Uterus (tissue), 2 donors: ENCODE measurements at regions not wholly inside any gene's neighbourhood (a gene's known extent, or its start where the extent isn't known, plus 50 kb on each side); places are given as distances from the start of the nearest gene placed in this dataset.

Experiments
- POLR2A ChIP-seq, 2 donors: fragments of 450-650 bp; IDR thresholded peaks; one replicate each; pipeline ENCODE4 v1.6.1; 2016; ENCODE audit warnings: antibody characterized with exemption in 2 of 2, mild to moderate bottlenecking in 1 of 2, moderate library complexity in 1 of 2
- TF ChIP-seq, protein P1 (sequence below), 4 experiments: fragments of 200-600 bp in 2 of 4; fragments of 450-650 bp in 2 of 4; sonication (generic) in 2 of 4; IDR thresholded peaks; one replicate each; pipeline ENCODE4 v1.5.1; 2016 to 2019; ENCODE audit warnings: antibody characterized with exemption in 4 of 4, mild to moderate bottlenecking in 2 of 4, moderate library complexity in 1 of 4

DNA sequence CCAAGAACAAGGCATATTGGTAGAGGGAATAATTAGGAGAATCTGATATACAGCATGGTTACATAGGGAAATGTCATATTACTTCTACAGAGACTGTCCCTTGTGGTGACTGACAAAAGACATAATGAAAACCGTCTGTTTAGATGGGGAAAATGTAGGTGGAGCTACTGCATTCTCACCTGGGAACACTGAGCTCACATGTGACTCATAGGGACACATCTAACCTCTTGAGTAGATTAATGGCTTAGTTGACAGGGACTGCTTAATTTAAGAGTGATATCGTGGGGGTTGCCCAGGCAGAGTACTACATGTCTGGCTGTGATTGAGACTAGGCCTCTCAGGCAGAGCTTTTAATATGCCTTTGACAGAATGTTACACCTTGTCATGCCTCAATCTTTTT is 235.3 kb upstream of the ZFP64 start:
- TF ChIP-seq, protein P1, sequence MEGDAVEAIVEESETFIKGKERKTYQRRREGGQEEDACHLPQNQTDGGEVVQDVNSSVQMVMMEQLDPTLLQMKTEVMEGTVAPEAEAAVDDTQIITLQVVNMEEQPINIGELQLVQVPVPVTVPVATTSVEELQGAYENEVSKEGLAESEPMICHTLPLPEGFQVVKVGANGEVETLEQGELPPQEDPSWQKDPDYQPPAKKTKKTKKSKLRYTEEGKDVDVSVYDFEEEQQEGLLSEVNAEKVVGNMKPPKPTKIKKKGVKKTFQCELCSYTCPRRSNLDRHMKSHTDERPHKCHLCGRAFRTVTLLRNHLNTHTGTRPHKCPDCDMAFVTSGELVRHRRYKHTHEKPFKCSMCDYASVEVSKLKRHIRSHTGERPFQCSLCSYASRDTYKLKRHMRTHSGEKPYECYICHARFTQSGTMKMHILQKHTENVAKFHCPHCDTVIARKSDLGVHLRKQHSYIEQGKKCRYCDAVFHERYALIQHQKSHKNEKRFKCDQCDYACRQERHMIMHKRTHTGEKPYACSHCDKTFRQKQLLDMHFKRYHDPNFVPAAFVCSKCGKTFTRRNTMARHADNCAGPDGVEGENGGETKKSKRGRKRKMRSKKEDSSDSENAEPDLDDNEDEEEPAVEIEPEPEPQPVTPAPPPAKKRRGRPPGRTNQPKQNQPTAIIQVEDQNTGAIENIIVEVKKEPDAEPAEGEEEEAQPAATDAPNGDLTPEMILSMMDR (IDR thresholded peaks at IDR 0.05) = no peak
- TF ChIP-seq POLR2A (IDR thresholded peaks at IDR 0.05) = no peak
